Endothelial cell of umbilical vein (primary cell): ENCODE measurements at regions not wholly inside any gene's neighbourhood (a gene's known extent, or its start where the extent isn't known, plus 50 kb on each side); places are given as distances from the start of the nearest gene placed in this dataset.

ENCODE experiments used
- BruUV-seq: library from RNA; stranded (reverse); fragments of 400-500 nt; replicated peaks from 2 replicates; lab custom pipeline; 2021; lab: Mats Ljungman, UMichigan
- CTCF ChIA-PET: fragments of 300-600, 350-600 bp; sonication (Branson Sonifier 250); formaldehyde crosslinking; loops from one replicate; lab custom pipeline; 2021; ENCODE audit warnings: antibody characterized with exemption, inconsistent platforms; lab: Charles Lee
- POLR2A ChIA-PET: fragments of 300-600, 350-600 bp; sonication (Branson Sonifier 250); formaldehyde crosslinking; loops from one replicate; lab custom pipeline; 2021; ENCODE audit warnings: antibody characterized with exemption, inconsistent platforms; lab: Charles Lee
- DNase-seq: peaks from one replicate; pipeline ENCODE4 v3.0.0-alpha.2; 2011; ENCODE audit warnings: low read depth, low spot score
- FAIRE-seq: peaks from 2 replicates; lab custom pipeline; 2011; peaks lifted over from hg19 to GRCh38; lab: Jason Lieb, UNC
- H2AFZ ChIP-seq: 2 replicates; pipeline ENCODE4 v1.6.0; 2012; ENCODE audit warnings: low read depth, low read length, control low read depth, inconsistent platforms
- H3K27ac ChIP-seq: 2 replicates; pipeline ENCODE4 v1.5.1; 2011; ENCODE audit warnings: low read depth, mild to moderate bottlenecking, control low read depth, low read length, moderate library complexity; ENCODE audit not compliant: insufficient read depth
- H3K27me3 ChIP-seq, 2 experiments: 2 replicates each; pipeline versions ENCODE4 v1.6.0 to v1.6.1; 2011; ENCODE audit warnings: low read length in 2 of 2, mixed read lengths in 1 of 2; ENCODE audit not compliant: control insufficient read depth in 2 of 2, insufficient read depth in 2 of 2
- H3K36me3 ChIP-seq, 2 experiments: 2 replicates in 1 of 2; 3 replicates in 1 of 2; pipeline ENCODE4 v1.5.1; 2011; ENCODE audit warnings: low read length in 2 of 2, mild to moderate bottlenecking in 1 of 2, moderate library complexity in 1 of 2; ENCODE audit not compliant: control insufficient read depth in 2 of 2, insufficient read depth in 2 of 2; ENCODE audit errors: extremely low read depth in 1 of 2
- H3K4me1 ChIP-seq: 3 replicates; pipeline ENCODE4 v1.5.1; 2011; ENCODE audit warnings: mild to moderate bottlenecking, low read length; ENCODE audit not compliant: control insufficient read depth, insufficient read depth; ENCODE audit errors: extremely low read depth
- H3K4me2 ChIP-seq: 2 replicates; pipeline ENCODE4 v1.6.1; 2011; ENCODE audit warnings: low read length, control low read depth, mixed read lengths; ENCODE audit not compliant: insufficient read depth
- H3K4me3 ChIP-seq, 3 experiments: fragments of 200-600 bp in 1 of 3; sonication (generic), shearing (Covaris generic) in 1 of 3; replicated peaks in 1 of 3; 2 replicates each; pipeline ENCODE4 v1.5.1; 2011 to 2016; ENCODE audit warnings: control low read depth in 3 of 3, low read length in 3 of 3, mild to moderate bottlenecking in 2 of 3, inconsistent platforms in 1 of 3, low read depth in 1 of 3, moderate library complexity in 1 of 3; ENCODE audit not compliant: insufficient read depth in 1 of 3
- H3K79me2 ChIP-seq: 2 replicates; pipeline ENCODE4 v1.6.0; 2012; ENCODE audit warnings: low read length, inconsistent platforms; ENCODE audit not compliant: control insufficient read depth, insufficient read depth
- H3K9ac ChIP-seq: replicated peaks from 2 replicates; pipeline ENCODE3; 2011; ENCODE audit warnings: low read length, control low read depth; ENCODE audit not compliant: insufficient read depth; ENCODE audit errors: extremely low read depth
- H3K9me1 ChIP-seq: replicated peaks from 3 replicates; pipeline ENCODE4 v1.6.0; 2011; ENCODE audit warnings: mild to moderate bottlenecking, low read length; ENCODE audit not compliant: control insufficient read depth, insufficient read depth; ENCODE audit errors: extremely low read depth
- H3K9me3 ChIP-seq: replicated peaks from 2 replicates; pipeline ENCODE4 v1.5.1; 2012; ENCODE audit warnings: low read length, inconsistent platforms; ENCODE audit not compliant: control insufficient read depth, insufficient read depth
- H4K20me1 ChIP-seq: replicated peaks from 2 replicates; pipeline ENCODE3; 2011; ENCODE audit warnings: mild to moderate bottlenecking, low read length; ENCODE audit not compliant: control insufficient read depth, insufficient read depth; ENCODE audit errors: extremely low read depth
- CTCF ChIP-seq, 2 donors: IDR thresholded peaks; 1 replicate in 1 of 2; 2 replicates in 1 of 2; pipeline ENCODE4 v1.5.1; 2011; ENCODE audit warnings: low read length in 2 of 2, mild to moderate bottlenecking in 2 of 2, moderate library complexity in 2 of 2, control low read depth in 1 of 2, inconsistent platforms in 1 of 2, low read depth in 1 of 2; ENCODE audit not compliant: insufficient read depth in 1 of 2; ENCODE audit errors: extremely low read depth in 1 of 2
- EZH2 ChIP-seq: IDR thresholded peaks from 2 replicates; pipeline ENCODE4 v1.6.1; 2012; ENCODE audit warnings: borderline replicate concordance, low read depth, mild to moderate bottlenecking, moderate library complexity, low read length, inconsistent platforms; ENCODE audit not compliant: severe bottlenecking
- FOS ChIP-seq: IDR thresholded peaks from 2 replicates; pipeline ENCODE4 v1.6.1; 2011; ENCODE audit warnings: mild to moderate bottlenecking, low read length, moderate library complexity, borderline replicate concordance; ENCODE audit not compliant: insufficient read depth
- GATA2 ChIP-seq: IDR thresholded peaks from 2 replicates; pipeline ENCODE4 v1.7.0; 2011; ENCODE audit warnings: low read depth, mild to moderate bottlenecking, moderate library complexity, mixed read lengths, low read length; ENCODE audit not compliant: insufficient read length, insufficient read depth
- JUN ChIP-seq: IDR thresholded peaks from 2 replicates; pipeline ENCODE4 v1.6.1; 2011; ENCODE audit warnings: borderline replicate concordance, low read depth; ENCODE audit not compliant: insufficient read length, insufficient read depth
- MAX ChIP-seq: IDR thresholded peaks from 2 replicates; pipeline ENCODE4 v1.6.1; 2011; ENCODE audit not compliant: insufficient read depth, insufficient read length
- MYC ChIP-seq: IDR thresholded peaks from one replicate; pipeline ENCODE4 v1.6.1; 2011; ENCODE audit warnings: mild to moderate bottlenecking, low read depth, low read length
- POLR2A ChIP-seq: IDR thresholded peaks from 2 replicates; pipeline ENCODE4 v1.6.1; 2012; ENCODE audit warnings: low read depth, mild to moderate bottlenecking, control low read depth, low read length
- POLR2AphosphoS5 ChIP-seq: IDR thresholded peaks from 2 replicates; pipeline ENCODE4 v1.6.1; 2012; ENCODE audit warnings: low read depth, mild to moderate bottlenecking, control low read depth, low read length, moderate library complexity; ENCODE audit not compliant: insufficient read depth
- dilution Hi-C: fragments of 300-500 bp; cut with MboI; formaldehyde crosslinking; loops from one replicate; pipeline ENCODE4 v1.15.0; 2019; ENCODE audit warnings: low sequenced_read_pairs; ENCODE audit not compliant: extremely low pct_ligation_motif_present
- intact Hi-C: fragments of 100-400 bp; cut with micrococcal nuclease; formaldehyde crosslinking; loops from one replicate; pipeline ENCODE4 v1.10.0; 2022

GRCh38 chr4:188682321-188682720, 543.1 kb downstream of the TRIML1 start:
- Histone ChIP-seq H3K4me2 (no peak overlapping the region), H3K4me3 (no peak overlapping the region), H2AFZ (no peak overlapping the region), H3K9ac (no peak overlapping the region), H3K9me3 (peaks cover 2% of the 10 kb centered on the region), H4K20me1 (no peaks in the 10 kb centered on the region), H3K36me3 (no peaks in the 10 kb centered on the region), H3K4me1 (no peaks in the 10 kb centered on the region), H3K9me1 (no peaks in the 10 kb centered on the region), H3K27me3 (no peaks in the 10 kb centered on the region), H3K79me2 (no peaks in the 10 kb centered on the region), H3K27ac (no peak overlapping the region)
- ChIA-PET CTCF (no interaction called here), POLR2A (no interaction called here)
- TF ChIP-seq POLR2A, result no peak
- no peak for TF ChIP-seq MAX
- TF ChIP-seq EZH2, result no peak
- TF ChIP-seq MYC, result no peak
- TF ChIP-seq JUN, result no peak
- no peak for TF ChIP-seq CTCF (IDR thresholded peaks at IDR 0.05; ENCODE audit: extremely low read depth in 1 of 2, insufficient read depth in 1 of 2, low read depth in 1 of 2, low read length in 2 of 2)
- no peak for TF ChIP-seq POLR2AphosphoS5
- no peak for TF ChIP-seq FOS
- TF ChIP-seq GATA2, result no peak
- intact Hi-C loops (no loop called here), dilution Hi-C loops (no loop called here)
- DNase-seq, result no peak
- BruUV-seq, result no TSS peak
- no peak for FAIRE-seq
